Esophagus squamous epithelium (tissue), 5 donors: ENCODE measurements at regions not wholly inside any gene's neighbourhood (a gene's known extent, or its start where the extent isn't known, plus 50 kb on each side); places are given as distances from the start of the nearest gene placed in this dataset.

Experiments
- DNase-seq: peaks from one replicate; lab custom pipeline; 2025; lab: John Stamatoyannopoulos, UW
- H3K27ac ChIP-seq, 4 donors: fragments of 200-600 bp; sonication (generic); one replicate each; pipeline ENCODE4 v1.5.1; 2016 to 2019; ENCODE audit warnings: mild to moderate bottlenecking in 1 of 4
- H3K27me3 ChIP-seq, 4 donors: fragments of 200-600 bp; sonication (generic); 1 replicate in 3 of 4; 2 replicates in 1 of 4; pipeline versions ENCODE4 v1.5.1 to v1.6.0; 2017 to 2021; ENCODE audit warnings: antibody characterized with exemption in 1 of 4
- H3K36me3 ChIP-seq, 3 donors: fragments of 200-600 bp; sonication (generic); one replicate each; pipeline ENCODE4 v1.5.1; 2016 to 2019
- H3K4me1 ChIP-seq, 3 donors: fragments of 200-600 bp; sonication (generic); one replicate each; pipeline ENCODE4 v1.5.1; 2017 to 2019
- H3K4me3 ChIP-seq, 4 donors: fragments of 200-600 bp; sonication (generic); 1 replicate in 3 of 4; 2 replicates in 1 of 4; pipeline ENCODE4 v1.5.1; 2016 to 2019; ENCODE audit warnings: mild to moderate bottlenecking in 2 of 4, moderate library complexity in 1 of 4
- H3K9me3 ChIP-seq, 3 donors: fragments of 200-600 bp; sonication (generic); one replicate each; pipeline ENCODE4 v1.5.1; 2016 to 2019
- CTCF ChIP-seq, 6 experiments: fragments of 450-650 bp in 4 of 6; fragments of 200-600 bp in 2 of 6; sonication (generic) in 2 of 6; IDR thresholded peaks; one replicate each; pipeline ENCODE4 v1.5.1; 2016 to 2019; ENCODE audit warnings: antibody characterized with exemption in 6 of 6, mild to moderate bottlenecking in 4 of 6, moderate library complexity in 4 of 6
- POLR2A ChIP-seq, 4 donors: fragments of 450-650 bp; IDR thresholded peaks; one replicate each; pipeline ENCODE4 v1.6.1; 2017; ENCODE audit warnings: antibody characterized with exemption in 4 of 4, mild to moderate bottlenecking in 4 of 4, moderate library complexity in 3 of 4
- WGBS, 2 donors: methylation state at CpG; one replicate each; pipeline ENCODE4 v1.1.5; 2018; 5-methylcytosine and 5-hydroxymethylcytosine counted together
- intact Hi-C: fragments of 100-400 bp; cut with DNase I; formaldehyde crosslinking; loops from one replicate; pipeline ENCODE4 v1.15.0; 2022
- donor health status: DM: yes; HTN: yes; CAD: no.

- no peak for TF ChIP-seq CTCF (IDR thresholded peaks at IDR 0.05)
- TF ChIP-seq POLR2A (IDR thresholded peaks at IDR 0.05) = no peak
- intact Hi-C loops = no loop called here
- DNase-seq = no peak
- Histone ChIP-seq H3K27ac (no peak overlapping the region), H3K4me3 (no peak overlapping the region), H3K27me3 (no peaks in the 10 kb centered on the region), H3K36me3 (no peaks in the 10 kb centered on the region), H3K4me1 (no peaks in the 10 kb centered on the region), H3K9me3 (peaks cover 0 to 7% (median 0%) of the 10 kb centered on the region in 3 donors)
- 75% methylated on average over 1 of the region's 1 CpG; no CpG with 5 or more reads in 1 of the 2 donors for WGBS, 2 donors
Measured at GRCh38 chr1:166730299-166730888, 108.9 kb upstream of the POGK start.

- no peaks in the 10 kb centered on the region for H3K27me3 ChIP-seq
- no peaks in the 10 kb centered on the region for H3K36me3 ChIP-seq
- H3K4me1 ChIP-seq = no peaks in the 10 kb centered on the region
- no peak overlapping the region for H3K27ac ChIP-seq
- no peak for DNase-seq
- no peak overlapping the region for H3K4me3 ChIP-seq
- no peaks in the 10 kb centered on the region for H3K9me3 ChIP-seq
- intact Hi-C loops = no loop called here
- TF ChIP-seq CTCF (IDR thresholded peaks at IDR 0.05) (no peak), POLR2A (IDR thresholded peaks at IDR 0.05) (no peak)
Measured at GRCh38 chr1:166738140-166738539, 101.1 kb upstream of the POGK start.

GRCh38 chr1:166738873-166739272 is 100.4 kb upstream of the POGK start:
- TF ChIP-seq CTCF (IDR thresholded peaks at IDR 0.05) (no peak), POLR2A (IDR thresholded peaks at IDR 0.05) (no peak)
- 43 to 60% methylated on average over 1 to 2 of the region's 2 CpGs for WGBS, 2 donors
- no peaks in the 10 kb centered on the region for H3K9me3 ChIP-seq
- H3K4me3 ChIP-seq = no peak overlapping the region
- no peaks in the 10 kb centered on the region for H3K4me1 ChIP-seq
- no peak for DNase-seq
- H3K27me3 ChIP-seq = no peaks in the 10 kb centered on the region
- intact Hi-C loops = no loop called here
- no peaks in the 10 kb centered on the region for H3K36me3 ChIP-seq
- H3K27ac ChIP-seq = no peak overlapping the region

- no peak overlapping the region for H3K27ac ChIP-seq
- TF ChIP-seq POLR2A (IDR thresholded peaks at IDR 0.05) (no peak), CTCF (IDR thresholded peaks at IDR 0.05) (no peak)
- H3K36me3 ChIP-seq = no peaks in the 10 kb centered on the region
- no peak overlapping the region for H3K4me3 ChIP-seq
- DNase-seq = no peak
- H3K9me3 ChIP-seq = peaks cover 0 to 10% (median 6%) of the 10 kb centered on the region in 3 donors
- intact Hi-C loops = no loop called here
- 68 to 73% methylated on average over 3 of the region's 3 CpGs for WGBS, 2 donors
- H3K4me1 ChIP-seq = no peaks in the 10 kb centered on the region
- no peaks in the 10 kb centered on the region for H3K27me3 ChIP-seq
Measured at GRCh38 chr1:166740668-166741276, 98.5 kb upstream of the POGK start.

- Histone ChIP-seq H3K4me3 (no peak overlapping the region), H3K27me3 (peaks cover 0 to 3% (median 0%) of the 10 kb centered on the region in 4 donors), H3K27ac (no peak overlapping the region), H3K9me3 (no peaks in the 10 kb centered on the region), H3K4me1 (no peaks in the 10 kb centered on the region), H3K36me3 (no peaks in the 10 kb centered on the region)
- intact Hi-C loops = no loop called here
- WGBS, 2 donors = 80 to 81% methylated on average over 1 of the region's 1 CpG
- TF ChIP-seq CTCF (IDR thresholded peaks at IDR 0.05) = no peak
- no peak for TF ChIP-seq POLR2A (IDR thresholded peaks at IDR 0.05)
- no peak for DNase-seq
Measured at GRCh38 chr1:166763318-166763717, 76.0 kb upstream of the POGK start.
